ENCODE measurements at regions not wholly inside any gene's neighbourhood (a gene's known extent, or its start where the extent isn't known, plus 50 kb on each side); places are given as distances from the start of the nearest gene placed in this dataset.

DNA sequence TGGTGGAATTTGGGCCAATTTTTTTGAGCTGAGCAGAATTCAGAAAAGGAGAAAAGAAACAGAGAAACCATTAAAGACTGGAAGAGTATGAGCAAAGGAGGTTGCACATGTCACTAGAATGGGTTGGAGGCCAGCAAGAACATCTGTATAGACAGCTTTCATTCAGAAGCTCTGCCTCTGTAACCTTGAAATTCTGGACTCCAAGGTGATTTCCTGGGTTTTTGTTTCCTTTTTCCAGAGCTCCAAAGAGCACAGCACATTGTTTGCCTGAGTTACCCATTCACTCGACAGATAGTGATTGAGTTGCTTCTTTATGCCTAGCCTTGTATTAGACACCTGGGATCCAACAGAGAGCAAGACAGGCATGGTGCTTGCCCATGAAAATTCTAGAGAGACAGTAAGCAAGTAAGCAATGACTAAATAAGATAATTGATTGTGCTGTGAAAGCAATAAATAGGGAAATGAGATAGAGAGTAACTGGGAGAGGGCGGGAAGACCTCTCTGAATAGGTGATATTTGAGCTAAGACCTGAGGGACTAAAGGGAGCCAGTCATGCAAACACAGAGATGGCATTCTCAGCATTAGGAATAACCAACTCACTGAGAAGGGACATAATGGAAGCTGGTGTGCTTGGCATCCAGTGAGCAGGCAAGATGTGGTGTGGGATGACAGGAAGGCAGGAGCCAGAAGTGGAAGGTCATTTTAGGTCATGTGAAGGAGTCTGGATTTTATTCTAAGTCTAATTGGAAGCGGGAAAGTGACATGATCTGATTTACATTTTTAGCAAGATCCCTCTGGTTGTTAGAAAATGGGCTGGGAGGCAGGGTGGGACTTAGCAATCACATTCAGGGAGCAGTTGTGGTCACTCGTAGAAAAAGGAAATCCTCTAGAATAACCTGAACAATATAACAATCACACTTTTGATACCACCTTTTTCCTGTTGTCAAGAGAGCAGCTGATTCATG is 197.5 kb downstream of the HS3ST3A1 start:
- no peak for DNase-seq

DNA sequence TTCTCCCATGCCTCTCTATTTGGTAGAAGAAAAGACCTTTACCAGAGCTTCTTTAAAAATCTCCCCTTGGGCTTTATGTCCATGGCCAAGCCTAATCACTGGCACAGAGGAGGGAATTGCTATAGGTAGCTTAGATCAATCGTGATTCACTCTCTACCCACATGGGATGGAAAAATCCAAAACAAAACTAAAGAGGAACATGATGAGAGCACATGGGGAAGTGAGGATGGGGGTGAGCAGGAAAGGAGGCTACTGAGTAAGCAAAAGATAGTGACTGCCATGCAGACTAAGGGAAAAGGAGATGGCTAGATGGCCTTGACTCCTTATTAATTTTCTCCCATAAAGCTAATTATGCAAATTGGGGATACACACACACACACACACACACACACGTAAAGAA is 201.2 kb downstream of the HS3ST3A1 start:
- DNase-seq: no peak

- no peak for DNase-seq
Measured at GRCh38 chr17:13398853-13399252, 202.9 kb downstream of the HS3ST3A1 start.

GRCh38 chr17:13398091-13398490 is 203.6 kb downstream of the HS3ST3A1 start:
- no peak for DNase-seq

DNA sequence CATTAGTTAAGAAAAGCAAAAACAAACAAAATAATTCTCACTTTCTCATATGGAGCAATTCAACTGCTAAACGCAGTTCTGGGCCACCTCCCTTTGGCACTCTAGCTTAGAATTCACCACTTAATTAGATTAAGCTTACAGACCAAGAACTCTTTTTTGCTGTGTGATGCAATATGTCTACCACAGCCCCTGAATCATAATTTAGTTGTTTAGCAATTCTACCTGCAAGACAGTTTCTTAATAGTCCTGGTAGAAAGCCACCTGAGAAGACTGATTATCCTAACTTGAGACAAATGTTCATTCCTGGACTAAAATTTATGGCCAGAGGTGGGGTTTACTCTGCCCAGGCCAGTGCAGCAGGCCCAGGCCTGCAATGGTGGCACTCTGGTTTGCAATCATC is 205.9 kb downstream of the HS3ST3A1 start:
- DNase-seq: no peak

DNA sequence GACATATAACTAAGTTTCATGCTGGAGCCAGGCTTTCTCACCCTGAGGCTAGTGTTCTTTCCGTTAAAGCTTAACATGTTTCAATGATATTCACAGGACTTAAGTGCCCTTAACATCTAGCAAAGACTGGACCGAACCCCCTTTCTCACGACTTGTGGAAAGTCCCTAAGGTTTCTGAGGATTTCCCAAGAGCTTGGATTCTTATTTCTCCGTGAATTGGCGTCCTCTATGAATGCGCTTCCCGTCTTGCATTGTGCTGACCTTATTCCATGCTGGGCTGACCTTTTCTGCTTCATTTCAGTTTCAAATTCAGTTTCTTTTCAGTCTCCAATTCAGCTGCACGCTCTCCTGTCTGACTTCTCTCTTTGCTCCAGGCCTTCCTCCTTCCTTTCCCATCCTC is 206.4 kb downstream of the HS3ST3A1 start:
- DNase-seq: no peak

GRCh38 chr17:13393841-13394710 is 207.7 kb downstream of the HS3ST3A1 start:
- DNase-seq: no peak

DNA sequence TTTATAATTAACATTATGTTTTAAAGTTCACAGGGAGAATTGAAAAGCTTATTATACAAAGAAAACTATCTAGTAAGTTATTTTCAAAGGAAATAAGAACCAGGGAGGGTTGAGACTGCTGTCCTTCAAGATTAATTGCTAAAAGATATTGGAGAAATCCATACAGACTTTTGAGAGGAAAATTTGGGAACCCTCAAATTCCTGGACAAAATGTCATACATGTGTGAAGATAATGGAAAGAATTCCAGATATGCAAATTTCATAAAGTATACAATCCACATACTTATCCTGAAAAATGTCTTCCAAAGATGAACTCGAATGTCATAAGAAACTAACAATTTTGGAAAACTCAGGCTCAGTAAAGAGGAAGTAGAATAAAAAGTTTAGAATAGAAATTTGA is 213.8 kb downstream of the HS3ST3A1 start:
- DNase-seq: no peak

DNA sequence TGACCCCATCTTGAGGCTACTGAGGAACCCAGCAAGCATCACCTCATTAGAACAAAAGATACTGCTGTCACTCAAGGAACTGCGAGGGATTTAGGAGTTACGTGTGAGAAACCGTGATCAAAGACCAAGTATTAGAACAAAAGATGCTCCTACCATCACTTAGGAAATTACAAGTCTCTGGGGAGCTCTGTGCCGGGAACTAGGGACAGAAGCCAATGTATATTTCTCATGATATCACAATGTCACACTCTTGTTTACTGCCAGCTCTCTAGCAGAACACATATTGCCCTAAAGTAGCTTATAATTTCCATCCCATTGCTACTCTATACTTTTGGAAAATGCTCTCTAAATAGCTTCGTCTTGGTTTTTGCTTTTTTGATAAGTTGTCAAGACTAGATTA is 214.5 kb downstream of the HS3ST3A1 start:
- no peak for DNase-seq

DNA sequence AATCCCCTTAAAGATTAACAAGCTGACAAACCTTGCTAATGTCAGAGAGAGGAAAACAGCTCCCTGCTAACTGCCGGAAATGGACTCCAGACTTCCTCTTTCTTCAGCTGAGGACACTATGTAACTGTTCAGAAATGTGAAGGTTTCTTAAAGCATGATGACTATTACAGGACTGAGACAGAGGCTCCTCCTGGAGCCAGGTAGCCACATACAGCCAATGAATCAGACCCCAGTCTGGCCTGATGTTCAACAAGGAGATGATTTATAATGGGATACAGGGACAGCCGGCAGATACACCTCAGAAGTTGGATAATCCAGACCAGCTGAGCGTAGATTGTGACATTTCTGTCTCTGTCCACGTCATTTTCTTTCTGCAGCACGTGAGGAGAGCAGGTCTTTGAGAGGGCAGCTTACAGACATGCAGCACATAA is 216.2 kb downstream of the HS3ST3A1 start:
- no peak for DNase-seq

DNA sequence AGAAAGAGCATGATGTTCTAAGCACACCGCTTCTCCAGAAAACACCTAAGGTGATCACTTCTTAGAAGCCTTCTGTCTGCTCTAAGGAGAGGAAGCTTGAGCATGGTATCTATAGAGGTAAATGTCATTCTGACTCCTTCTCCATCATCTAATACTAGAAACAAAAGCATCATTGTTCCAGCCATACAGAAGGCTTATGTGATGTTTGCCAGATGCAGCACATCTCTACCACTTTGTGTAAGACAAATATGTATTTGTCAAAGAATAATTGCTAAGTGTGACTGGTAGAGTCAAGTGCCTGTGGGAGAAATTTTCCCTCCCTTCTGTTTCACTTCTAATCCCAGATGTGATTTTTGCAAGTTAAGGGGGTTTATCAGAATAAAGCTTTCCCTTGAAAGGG is 217.1 kb downstream of the HS3ST3A1 start:
- no peak for DNase-seq

DNA sequence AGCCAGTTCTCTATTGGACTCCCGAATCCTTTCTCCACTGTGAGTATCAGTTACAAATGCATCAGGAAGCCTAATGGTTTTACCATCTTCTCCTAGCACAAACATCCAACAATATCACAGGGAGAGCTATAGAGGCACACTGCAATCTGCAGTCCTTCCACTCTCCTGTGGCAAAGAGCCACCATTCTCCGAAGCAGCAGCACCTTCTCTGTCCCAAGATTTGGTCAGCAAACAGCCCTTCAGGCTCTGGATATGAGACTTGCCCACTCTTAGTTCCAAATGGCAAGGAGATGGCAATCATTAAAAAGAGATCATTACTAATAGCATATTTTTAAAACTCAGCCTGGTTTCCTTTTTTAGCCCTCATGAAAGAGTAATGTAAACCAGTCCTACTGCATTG is 223.4 kb downstream of the HS3ST3A1 start:
- no peak for DNase-seq

DNA sequence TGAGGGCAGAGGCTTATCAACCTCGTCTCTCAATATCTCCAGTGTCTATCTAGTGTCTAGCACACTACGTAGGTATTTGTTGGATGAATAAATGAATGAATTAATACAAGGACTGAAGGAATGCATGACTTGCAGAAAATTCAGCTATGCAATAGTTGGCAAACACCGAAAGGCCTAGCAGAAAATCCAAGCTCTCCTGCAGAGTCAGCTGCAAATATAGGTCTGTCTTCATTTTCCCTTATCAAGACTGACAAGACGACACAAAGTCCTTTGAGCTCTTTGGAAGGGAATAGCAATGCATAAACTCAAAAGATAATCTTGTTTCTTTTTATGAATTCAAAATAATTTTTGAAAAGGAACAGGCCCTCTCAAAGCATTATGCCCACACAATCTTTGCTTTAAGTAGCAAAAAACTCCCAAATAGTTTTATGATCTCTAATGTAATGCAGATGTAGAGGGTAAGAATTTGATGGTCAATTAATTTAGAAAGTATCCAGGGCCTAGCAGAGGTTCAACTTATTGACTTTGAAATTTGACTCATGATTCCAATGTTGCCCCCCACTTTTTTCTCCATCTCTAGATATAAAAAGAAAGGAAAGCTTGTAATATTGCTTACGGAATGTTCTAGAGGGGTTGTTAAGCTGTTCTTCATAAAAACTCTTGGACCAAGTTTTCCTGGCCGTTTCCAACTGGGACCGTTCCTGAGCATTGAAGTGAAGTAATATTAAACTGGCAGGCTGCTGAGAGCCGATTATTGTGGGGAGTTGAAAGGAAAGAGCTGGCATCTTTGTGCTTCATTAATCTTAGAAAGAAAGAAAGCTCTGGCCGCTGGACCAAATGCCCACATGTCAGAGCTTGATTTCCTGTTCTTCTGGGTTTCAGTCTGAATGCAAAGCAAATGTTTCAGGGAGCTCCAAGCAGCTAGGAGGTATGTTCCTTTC is 227.3 kb downstream of the HS3ST3A1 start:
- no peak for DNase-seq

GRCh38 chr17:13372432-13372831 is 229.3 kb downstream of the HS3ST3A1 start:
- DNase-seq: no peak

GRCh38 chr17:13367154-13367553 is 234.6 kb downstream of the HS3ST3A1 start:
- DNase-seq: no peak

- no peak for DNase-seq
Measured at GRCh38 chr17:13365331-13365730, 236.4 kb downstream of the HS3ST3A1 start.

GRCh38 chr17:13363771-13364170 is 238.0 kb downstream of the HS3ST3A1 start:
- DNase-seq: no peak

GRCh38 chr17:13362341-13363122 is 239.2 kb downstream of the HS3ST3A1 start:
- DNase-seq: no peak

DNA sequence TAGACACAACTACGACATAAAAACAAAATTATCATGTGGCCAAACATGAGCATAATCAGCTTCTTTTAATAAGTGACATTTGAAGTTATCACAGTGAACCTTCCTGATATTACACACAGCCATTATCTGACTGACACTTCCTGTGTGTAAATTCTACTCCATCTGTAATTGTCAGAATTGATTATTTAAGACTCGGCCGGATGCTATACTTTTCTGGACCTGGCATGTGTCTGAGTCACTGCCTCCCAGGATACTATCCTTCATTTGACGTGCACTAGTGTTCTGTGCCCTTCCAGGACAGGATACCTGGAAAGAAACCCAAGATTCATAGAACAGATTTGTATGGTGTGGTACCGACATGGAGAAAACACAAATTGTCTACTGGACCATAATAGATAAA is 242.0 kb downstream of the HS3ST3A1 start:
- DNase-seq: no peak

- DNase-seq: no peak
Measured at GRCh38 chr17:13355054-13355453, 246.7 kb downstream of the HS3ST3A1 start.

- DNase-seq: no peak
Measured at GRCh38 chr17:13353590-13353989, 248.1 kb downstream of the HS3ST3A1 start.

Data from NCI-H1048 (cell line).